HL-60 (cell line): ENCODE measurements at regions not wholly inside any gene's neighbourhood (a gene's known extent, or its start where the extent isn't known, plus 50 kb on each side); places are given as distances from the start of the nearest gene placed in this dataset.

ENCODE experiments used
- CTCF ChIP-seq: IDR thresholded peaks from one replicate; pipeline ENCODE4 v1.5.1; 2011; ENCODE audit warnings: low read length, control low read depth, inconsistent platforms; ENCODE audit not compliant: insufficient read depth
- GABPA ChIP-seq: IDR thresholded peaks from 2 replicates; pipeline ENCODE4 v1.6.1; 2012; ENCODE audit warnings: low read depth
- REST ChIP-seq: IDR thresholded peaks from 2 replicates; pipeline ENCODE4 v1.6.1; 2012; ENCODE audit warnings: low read depth; ENCODE audit not compliant: insufficient replicate concordance
- SPI1 ChIP-seq: IDR thresholded peaks from 2 replicates; pipeline ENCODE4 v1.6.1; 2012; ENCODE audit warnings: low read depth, mild to moderate bottlenecking, borderline replicate concordance

- TF ChIP-seq CTCF (no peak), REST (peak; percentile 91), GABPA (no peak), SPI1 (no peak)
Observed at GRCh38 chr5:125798307-125798706, 624.9 kb upstream of the GRAMD2B start.
